ENCODE measurements at regions not wholly inside any gene's neighbourhood (a gene's known extent, or its start where the extent isn't known, plus 50 kb on each side); places are given as distances from the start of the nearest gene placed in this dataset.
"Not testable (repeated sequence)": the region's sequence is repeated elsewhere in the genome, so short reads cannot be mapped to it uniquely, and the experiment has no call there.

- H3K4me3 ChIP-seq, H3K27ac ChIP-seq: not testable (repeated sequence)
Observed at GRCh38 chr1:228796945-228797344, 61.7 kb downstream of the RHOU start.

GRCh38 chr1:228798035-228798434, 62.8 kb downstream of the RHOU start:
- no peak overlapping the region for H3K27ac ChIP-seq
- H3K4me3 ChIP-seq = no peak overlapping the region

- H3K27ac ChIP-seq = no peak overlapping the region
- no peak overlapping the region for H3K4me3 ChIP-seq
Observed at GRCh38 chr1:228798548-228798947, 63.3 kb downstream of the RHOU start.

GRCh38 chr1:228799924-228800323, 64.6 kb downstream of the RHOU start:
- Histone ChIP-seq H3K4me3 (no peak overlapping the region), H3K27ac (no peak overlapping the region)

GRCh38 chr1:228801068-228801467, 65.8 kb downstream of the RHOU start:
- H3K27ac ChIP-seq = no peak overlapping the region

GRCh38 chr1:228802386-228803220, 67.3 kb downstream of the RHOU start:
- no peak overlapping the region for H3K4me3 ChIP-seq
- peak overlapping the region in 6 of 21 experiments; percentile 3 to 66 (median 48) for H3K27ac ChIP-seq

More at GRCh38 chr1:228801068-228801467, 65.8 kb downstream of the RHOU start:
- no peak overlapping the region for H3K4me3 ChIP-seq

- no peak overlapping the region for H3K4me3 ChIP-seq
- H3K27ac ChIP-seq = peak overlapping the region in 2 of 21 experiments; percentile 7 to 60
Observed at GRCh38 chr1:228803421-228803820, 68.1 kb downstream of the RHOU start.

GRCh38 chr1:228804173-228804572, 68.9 kb downstream of the RHOU start:
- Histone ChIP-seq H3K27ac (peak overlapping the region in 2 of 21 experiments; percentile 11 to 61), H3K4me3 (no peak overlapping the region)

GRCh38 chr1:228804640-228805413, 69.5 kb downstream of the RHOU start:
- Histone ChIP-seq H3K27ac (peak overlapping the region in 4 of 21 experiments; percentile 11 to 66 (median 42)), H3K4me3 (no peak overlapping the region)

- H3K4me3 ChIP-seq = no peak overlapping the region
- no peak overlapping the region for H3K27ac ChIP-seq
Observed at GRCh38 chr1:228807904-228808605, 72.8 kb downstream of the RHOU start.

GRCh38 chr1:228809621-228810394, 74.5 kb downstream of the RHOU start:
- no peak overlapping the region for H3K27ac ChIP-seq
- H3K4me3 ChIP-seq = no peak overlapping the region

- Histone ChIP-seq H3K4me3 (no peak overlapping the region), H3K27ac (peak overlapping the region in 1 of 21 experiments; percentile 43)
Observed at GRCh38 chr1:228810395-228810758, 75.1 kb downstream of the RHOU start.

GRCh38 chr1:228810878-228811711, 75.8 kb downstream of the RHOU start:
- no peak overlapping the region for H3K4me3 ChIP-seq
- peak overlapping the region in 6 of 21 experiments; percentile 5 to 65 (median 42) for H3K27ac ChIP-seq

GRCh38 chr1:228811712-228812305, 76.5 kb downstream of the RHOU start:
- Histone ChIP-seq H3K27ac (peak overlapping the region in 3 of 21 experiments; percentile 5 to 49 (median 11)), H3K4me3 (no peak overlapping the region)

GRCh38 chr1:228812961-228813360, 77.7 kb downstream of the RHOU start:
- Histone ChIP-seq H3K4me3 (no peak overlapping the region), H3K27ac (no peak overlapping the region)

- no peak overlapping the region for H3K27ac ChIP-seq
Observed at GRCh38 chr1:228814176-228814575, 78.9 kb downstream of the RHOU start.

GRCh38 chr1:228818296-228818695, 83.0 kb downstream of the RHOU start:
- Histone ChIP-seq H3K4me3 (no peak overlapping the region), H3K27ac (no peak overlapping the region)

More at GRCh38 chr1:228814176-228814575, 78.9 kb downstream of the RHOU start:
- no peak overlapping the region for H3K4me3 ChIP-seq
